ENCODE measurements at regions not wholly inside any gene's neighbourhood (a gene's known extent, or its start where the extent isn't known, plus 50 kb on each side); places are given as distances from the start of the nearest gene placed in this dataset.

DNA sequence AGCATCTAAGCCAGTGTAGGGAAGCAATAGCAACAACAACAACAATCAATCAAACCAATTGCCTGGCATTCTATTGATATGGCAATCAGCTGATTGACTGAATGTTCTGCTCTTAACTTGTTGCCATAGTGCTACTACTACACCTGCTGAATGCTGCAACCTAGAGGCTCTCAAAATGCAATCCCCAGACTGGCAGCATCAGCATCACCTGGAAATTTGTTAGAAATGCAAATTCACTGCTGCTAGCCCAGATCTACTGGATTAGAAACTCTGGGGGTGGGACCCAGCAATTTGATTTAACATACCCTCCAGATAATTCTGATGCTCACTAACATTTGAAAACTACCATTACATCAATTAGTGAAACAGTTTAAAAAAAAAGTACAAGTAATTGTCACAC is 363.6 kb downstream of the SNAPC1 start:
- no peak overlapping the region for H2BK120ac ChIP-seq (ENCODE audit: insufficient read depth, low read length, poor library complexity)
- H4K12ac ChIP-seq (ENCODE audit: low read depth, low read length): no peak overlapping the region
- H3K9me3 ChIP-seq (ENCODE audit: insufficient read depth, low read depth, low read length): no peaks in the 10 kb centered on the region
- no peak overlapping the region for H3K23ac ChIP-seq (ENCODE audit: low read length)
- H3K14ac ChIP-seq (ENCODE audit: low read length): no peak overlapping the region
- no peak overlapping the region for H3K4me2 ChIP-seq (ENCODE audit: low read length)
- no peak overlapping the region for H4K91ac ChIP-seq (ENCODE audit: low read depth, low read length)
- no peak overlapping the region for H3K18ac ChIP-seq (ENCODE audit: low read length)
- no peak overlapping the region for H2BK12ac ChIP-seq (ENCODE audit: low read length)
- no peak overlapping the region for H2AK5ac ChIP-seq (ENCODE audit: low read length)
- H3K4me1 ChIP-seq (ENCODE audit: control insufficient read depth in 1 of 2, insufficient read depth in 2 of 2, low read length in 2 of 2): no peaks in the 10 kb centered on the region
- H3K36me3 ChIP-seq (ENCODE audit: control insufficient read depth in 1 of 2, insufficient read depth in 2 of 2, low read length in 2 of 2): no peaks in the 10 kb centered on the region
- no peaks in the 10 kb centered on the region for H3K79me2 ChIP-seq (ENCODE audit: control insufficient read depth, insufficient read depth, low read length, poor library complexity)
- no peak overlapping the region for H4K8ac ChIP-seq (ENCODE audit: low read depth, low read length)
- H3K27ac ChIP-seq (ENCODE audit: low read depth, low read length): no peak overlapping the region
- no peaks in the 10 kb centered on the region for H3K27me3 ChIP-seq (ENCODE audit: insufficient read depth, low read length)
- no peak for DNase-seq
- no peak overlapping the region for H3K4ac ChIP-seq (ENCODE audit: low read depth, low read length)
- no peaks in the 10 kb centered on the region for H3K79me1 ChIP-seq (ENCODE audit: low read length)
- H3K4me3 ChIP-seq (ENCODE audit: low read depth, low read length): no peak overlapping the region
- no peak overlapping the region for H2BK5ac ChIP-seq (ENCODE audit: low read depth, low read length, poor library complexity)
- no peak overlapping the region for H2AFZ ChIP-seq (ENCODE audit: insufficient read depth, low read length, poor library complexity)
- H3K9ac ChIP-seq (ENCODE audit: low read length): no peak overlapping the region

- Histone ChIP-seq H3K4me1 (ENCODE audit: control insufficient read depth in 1 of 2, insufficient read depth in 2 of 2, low read length in 2 of 2) (no peaks in the 10 kb centered on the region), H3K4me2 (ENCODE audit: low read length) (no peak overlapping the region), H2BK120ac (ENCODE audit: insufficient read depth, low read length, poor library complexity) (no peak overlapping the region), H4K91ac (ENCODE audit: low read depth, low read length) (no peak overlapping the region), H3K4me3 (ENCODE audit: low read depth, low read length) (no peak overlapping the region), H3K27me3 (ENCODE audit: insufficient read depth, low read length) (no peaks in the 10 kb centered on the region), H4K12ac (ENCODE audit: low read depth, low read length) (no peak overlapping the region), H3K4ac (ENCODE audit: low read depth, low read length) (no peak overlapping the region), H3K36me3 (ENCODE audit: control insufficient read depth in 1 of 2, insufficient read depth in 2 of 2, low read length in 2 of 2) (no peaks in the 10 kb centered on the region), H4K8ac (ENCODE audit: low read depth, low read length) (no peak overlapping the region), H3K27ac (ENCODE audit: low read depth, low read length) (no peak overlapping the region), H3K9me3 (ENCODE audit: insufficient read depth, low read depth, low read length) (no peaks in the 10 kb centered on the region), H2AK5ac (ENCODE audit: low read length) (no peak overlapping the region), H2BK12ac (ENCODE audit: low read length) (no peak overlapping the region), H3K79me2 (ENCODE audit: control insufficient read depth, insufficient read depth, low read length, poor library complexity) (no peaks in the 10 kb centered on the region), H3K79me1 (ENCODE audit: low read length) (no peaks in the 10 kb centered on the region), H2AFZ (ENCODE audit: insufficient read depth, low read length, poor library complexity) (no peak overlapping the region), H2BK5ac (ENCODE audit: low read depth, low read length, poor library complexity) (no peak overlapping the region), H3K23ac (ENCODE audit: low read length) (no peak overlapping the region), H3K14ac (ENCODE audit: low read length) (no peak overlapping the region), H3K18ac (ENCODE audit: low read length) (no peak overlapping the region), H3K9ac (ENCODE audit: low read length) (no peak overlapping the region)
- WGBS (ENCODE audit: extremely low coverage, insufficient coverage, insufficient read length): no CpG with 5 or more reads among the region's 7 CpGs
- peak; percentile 13 to 80 for DNase-seq
Measured at GRCh38 chr14:62126879-62127478, 364.8 kb downstream of the SNAPC1 start.

DNA sequence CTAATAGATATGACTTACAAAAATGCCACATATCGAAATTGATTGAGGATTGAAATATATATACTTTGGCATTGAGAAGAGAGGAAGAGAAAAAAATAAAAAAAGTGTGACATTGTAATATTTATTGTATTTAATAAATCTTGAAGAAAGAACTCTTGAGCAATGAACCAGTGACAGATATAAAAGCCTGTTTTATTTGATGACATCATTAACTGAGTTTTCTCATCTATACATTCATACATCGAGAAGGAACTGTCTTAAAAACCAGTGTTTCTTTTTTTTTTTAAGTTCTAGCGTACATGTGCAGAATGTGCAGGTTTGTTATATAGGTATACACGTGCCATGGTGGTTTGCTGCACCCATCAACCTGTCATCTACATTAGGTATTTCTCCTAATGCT is 368.2 kb downstream of the SNAPC1 start:
- Histone ChIP-seq H3K4me3 (ENCODE audit: low read depth, low read length) (no peak overlapping the region), H3K9me3 (ENCODE audit: insufficient read depth, low read depth, low read length) (no peaks in the 10 kb centered on the region), H2AK5ac (ENCODE audit: low read length) (no peak overlapping the region), H2BK12ac (ENCODE audit: low read length) (no peak overlapping the region), H4K12ac (ENCODE audit: low read depth, low read length) (no peak overlapping the region), H2AFZ (ENCODE audit: insufficient read depth, low read length, poor library complexity) (no peak overlapping the region), H3K4me2 (ENCODE audit: low read length) (no peak overlapping the region), H4K8ac (ENCODE audit: low read depth, low read length) (no peak overlapping the region), H3K36me3 (ENCODE audit: control insufficient read depth in 1 of 2, insufficient read depth in 2 of 2, low read length in 2 of 2) (no peaks in the 10 kb centered on the region), H4K91ac (ENCODE audit: low read depth, low read length) (no peak overlapping the region), H3K27me3 (ENCODE audit: insufficient read depth, low read length) (no peaks in the 10 kb centered on the region), H2BK5ac (ENCODE audit: low read depth, low read length, poor library complexity) (no peak overlapping the region), H3K18ac (ENCODE audit: low read length) (no peak overlapping the region), H3K14ac (ENCODE audit: low read length) (no peak overlapping the region), H3K23ac (ENCODE audit: low read length) (no peak overlapping the region), H2BK120ac (ENCODE audit: insufficient read depth, low read length, poor library complexity) (no peak overlapping the region), H3K4me1 (ENCODE audit: control insufficient read depth in 1 of 2, insufficient read depth in 2 of 2, low read length in 2 of 2) (no peaks in the 10 kb centered on the region), H3K79me2 (ENCODE audit: control insufficient read depth, insufficient read depth, low read length, poor library complexity) (no peaks in the 10 kb centered on the region), H3K9ac (ENCODE audit: low read length) (no peak overlapping the region), H3K27ac (ENCODE audit: low read depth, low read length) (no peak overlapping the region), H3K4ac (ENCODE audit: low read depth, low read length) (no peak overlapping the region), H3K79me1 (ENCODE audit: low read length) (no peaks in the 10 kb centered on the region)
- DNase-seq: no peak
- no CpG with 5 or more reads among the region's 4 CpGs for WGBS (ENCODE audit: extremely low coverage, insufficient coverage, insufficient read length)

DNA sequence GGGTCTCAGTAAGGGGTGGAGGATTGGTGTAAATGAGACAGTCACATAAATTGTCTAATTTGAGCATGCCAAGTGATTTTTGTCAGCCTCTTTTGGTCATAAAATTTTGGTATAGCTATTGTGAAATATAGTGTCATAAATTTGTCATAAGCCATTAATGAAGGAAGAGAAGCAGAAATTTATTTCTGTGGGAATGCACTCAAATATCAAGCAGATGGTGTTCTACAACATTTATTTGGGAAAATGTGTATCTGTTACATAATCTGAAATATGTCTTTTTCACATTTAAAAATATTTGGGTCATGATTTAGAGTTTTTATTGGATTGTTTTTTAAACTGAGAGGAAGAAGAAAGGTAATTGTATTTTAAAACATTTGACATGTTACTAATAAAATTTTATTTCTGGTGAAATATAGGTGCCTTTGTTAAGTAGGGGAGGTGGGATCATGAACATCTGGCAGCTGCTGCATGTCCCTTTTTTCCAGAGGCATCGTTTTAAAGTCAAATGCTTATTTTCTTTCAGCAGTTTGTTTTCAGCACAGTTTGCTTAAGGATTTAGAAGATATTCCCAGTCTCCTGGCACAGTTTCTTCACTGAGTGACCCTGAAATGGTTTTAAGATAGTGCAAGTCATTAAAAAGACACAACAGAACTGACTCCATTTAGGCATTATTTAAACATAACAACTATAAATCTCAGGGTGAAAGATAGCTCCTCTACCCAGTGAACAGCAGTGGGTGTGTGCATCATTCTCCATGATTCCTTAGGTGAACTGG is 371.7 kb downstream of the SNAPC1 start:
- Histone ChIP-seq H3K27ac (ENCODE audit: low read depth, low read length) (no peak overlapping the region), H3K4ac (ENCODE audit: low read depth, low read length) (no peak overlapping the region), H3K4me1 (ENCODE audit: control insufficient read depth in 1 of 2, insufficient read depth in 2 of 2, low read length in 2 of 2) (peaks cover 0 to 2% of the 10 kb centered on the region in 2 experiments), H3K79me2 (ENCODE audit: control insufficient read depth, insufficient read depth, low read length, poor library complexity) (no peaks in the 10 kb centered on the region), H4K12ac (ENCODE audit: low read depth, low read length) (no peak overlapping the region), H3K9me3 (ENCODE audit: insufficient read depth, low read depth, low read length) (no peaks in the 10 kb centered on the region), H3K9ac (ENCODE audit: low read length) (no peak overlapping the region), H2BK120ac (ENCODE audit: insufficient read depth, low read length, poor library complexity) (no peak overlapping the region), H4K91ac (ENCODE audit: low read depth, low read length) (no peak overlapping the region), H3K14ac (ENCODE audit: low read length) (no peak overlapping the region), H3K4me3 (ENCODE audit: low read depth, low read length) (no peak overlapping the region), H2AFZ (ENCODE audit: insufficient read depth, low read length, poor library complexity) (no peak overlapping the region), H2AK5ac (ENCODE audit: low read length) (no peak overlapping the region), H4K8ac (ENCODE audit: low read depth, low read length) (no peak overlapping the region), H3K23ac (ENCODE audit: low read length) (no peak overlapping the region), H3K4me2 (ENCODE audit: low read length) (no peak overlapping the region), H3K18ac (ENCODE audit: low read length) (no peak overlapping the region), H2BK5ac (ENCODE audit: low read depth, low read length, poor library complexity) (no peak overlapping the region), H2BK12ac (ENCODE audit: low read length) (no peak overlapping the region), H3K79me1 (ENCODE audit: low read length) (no peaks in the 10 kb centered on the region), H3K36me3 (ENCODE audit: control insufficient read depth in 1 of 2, insufficient read depth in 2 of 2, low read length in 2 of 2) (no peaks in the 10 kb centered on the region), H3K27me3 (ENCODE audit: insufficient read depth, low read length) (no peaks in the 10 kb centered on the region)
- no CpG with 5 or more reads among the region's 1 CpG for WGBS (ENCODE audit: extremely low coverage, insufficient coverage, insufficient read length)
- DNase-seq: no peak

Measured in trophoblast cell (in vitro differentiated cells and primary cell).